GM18867 (cell line): ENCODE measurements at regions not wholly inside any gene's neighbourhood (a gene's known extent, or its start where the extent isn't known, plus 50 kb on each side); places are given as distances from the start of the nearest gene placed in this dataset.
"Not testable (repeated sequence)": the region's sequence is repeated elsewhere in the genome, so short reads cannot be mapped to it uniquely, and the experiment has no call there.

Experiments used
- ATAC-seq: cut with Tn5 transposase; IDR thresholded peaks from one replicate; pipeline ENCODE4 v1.9.1; 2021; ENCODE audit warnings: mild to moderate bottlenecking, moderate library complexity; ENCODE audit not compliant: unreplicated experiment

DNA sequence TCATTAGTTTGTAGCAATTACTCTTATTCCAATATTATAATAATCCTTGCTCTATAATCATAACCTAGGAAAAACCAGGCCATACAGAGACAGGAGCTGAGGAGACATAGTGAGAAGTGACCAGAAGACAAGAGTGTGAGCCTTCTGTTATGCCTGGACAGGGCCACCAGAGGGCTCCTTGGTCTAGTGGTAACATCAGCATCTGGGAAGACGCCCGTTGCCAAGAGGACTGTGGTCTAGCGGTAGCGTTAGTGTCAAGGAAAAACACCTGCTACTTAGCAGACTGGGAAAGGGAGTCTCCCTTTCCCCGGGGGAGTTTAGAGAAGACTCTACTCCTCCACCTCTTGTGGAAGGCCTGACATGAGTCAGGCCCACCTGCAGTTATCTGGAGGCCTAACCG, 97.0 kb downstream of the F11 start:
- ATAC-seq, result not testable (repeated sequence)

DNA sequence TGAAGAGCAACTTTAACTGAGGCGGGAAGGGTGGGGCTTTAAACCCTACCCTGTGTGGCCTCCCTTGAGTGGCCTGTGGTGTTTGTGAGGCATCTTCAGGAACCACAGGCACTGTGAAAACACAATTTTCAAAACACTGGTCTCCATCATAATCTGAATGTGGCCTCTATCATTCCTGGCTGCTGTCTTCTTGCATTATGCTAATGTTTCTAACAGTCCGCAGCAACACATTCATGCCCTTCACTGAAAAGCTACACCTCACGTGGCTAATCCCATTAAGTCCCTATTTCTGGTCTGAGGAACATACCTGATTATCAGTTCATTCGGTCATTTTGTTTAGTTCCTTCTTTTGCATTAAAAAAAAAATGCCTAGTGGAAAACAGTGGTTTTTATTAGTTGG, 94.6 kb downstream of the F11 start:
- ATAC-seq, result no peak

DNA sequence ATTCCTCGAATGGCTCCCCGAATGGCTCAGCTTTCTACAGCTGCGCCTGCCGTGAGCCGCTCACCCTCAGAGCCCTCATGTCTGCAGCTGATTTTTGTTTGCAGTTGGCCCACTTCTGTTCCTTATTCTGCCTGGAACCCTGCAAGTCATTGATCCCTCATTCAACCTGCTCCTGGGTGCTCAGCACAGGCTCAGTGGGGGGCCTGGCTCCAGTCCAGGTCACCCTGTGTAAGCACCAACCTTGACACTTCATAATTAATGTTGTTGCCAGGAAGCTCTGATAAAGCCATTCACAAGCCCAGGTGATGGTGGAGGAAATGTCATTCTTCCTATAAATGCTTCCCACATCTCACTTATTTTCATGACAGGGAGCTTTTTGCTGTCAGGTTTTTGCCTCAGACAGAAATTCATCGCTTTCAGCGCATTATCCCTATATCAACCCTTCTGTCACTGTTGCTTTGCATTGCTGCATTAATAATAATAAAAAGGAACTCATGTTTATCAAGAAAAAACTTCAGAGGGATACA, 85.7 kb downstream of the F11 start:
- no peak for ATAC-seq

DNA sequence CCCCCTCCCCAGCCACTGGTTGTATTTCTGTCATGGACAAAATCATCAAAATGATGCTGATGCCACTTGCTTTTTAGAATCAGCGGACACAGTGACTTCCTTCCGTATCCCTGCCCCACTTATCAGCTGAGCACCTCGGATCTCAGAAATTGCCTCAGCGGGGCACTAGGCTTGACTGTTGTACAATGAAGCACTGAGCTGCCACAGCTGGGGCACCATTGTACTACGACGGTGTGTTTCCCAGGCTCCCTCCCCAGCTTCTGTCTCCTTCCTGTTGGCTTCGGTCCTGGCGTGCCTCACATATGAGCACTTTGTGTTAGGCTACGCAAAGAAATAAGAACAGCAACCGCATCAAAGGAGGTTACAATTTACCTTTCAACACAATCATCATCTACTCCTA, 82.4 kb downstream of the F11 start:
- no peak for ATAC-seq

DNA sequence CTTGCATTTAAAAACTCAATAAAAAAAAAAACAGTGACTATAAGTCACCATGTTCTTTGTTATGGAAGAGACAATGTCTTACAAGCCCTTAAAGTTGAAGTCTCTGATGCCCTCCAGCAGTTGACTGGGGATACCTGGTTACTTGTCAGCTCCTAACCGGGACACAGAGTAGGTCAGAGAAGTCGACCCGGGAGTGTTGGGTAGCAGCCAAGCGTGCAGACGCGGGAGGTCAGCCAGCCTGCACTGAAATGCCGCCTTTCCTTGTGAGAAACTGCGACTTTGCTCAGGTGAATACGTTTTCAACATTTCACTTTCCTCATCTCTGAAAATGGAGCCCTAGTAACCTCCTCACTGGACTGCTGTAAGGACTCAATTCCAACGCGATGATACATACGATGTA, 81.8 kb downstream of the F11 start:
- no peak for ATAC-seq

DNA sequence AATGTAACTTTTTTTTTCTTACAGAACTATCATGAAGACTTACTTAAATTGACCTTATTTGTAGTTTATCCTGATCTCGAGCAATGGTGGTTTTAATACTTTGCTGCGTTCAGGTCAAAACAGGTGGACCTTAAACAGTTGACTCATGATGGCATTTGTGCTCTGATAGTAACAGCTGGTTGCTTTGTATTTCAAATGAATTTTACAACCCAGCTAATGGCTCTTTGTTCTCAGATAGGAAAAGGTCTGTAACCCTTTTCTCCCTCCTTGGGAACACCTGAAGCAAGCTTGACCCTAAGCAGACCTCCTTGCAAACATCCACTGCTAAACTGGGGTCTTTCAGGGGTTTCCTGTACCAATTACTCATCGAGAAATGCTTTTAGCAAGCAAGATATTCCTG, 79.2 kb downstream of the F11 start:
- no peak for ATAC-seq

DNA sequence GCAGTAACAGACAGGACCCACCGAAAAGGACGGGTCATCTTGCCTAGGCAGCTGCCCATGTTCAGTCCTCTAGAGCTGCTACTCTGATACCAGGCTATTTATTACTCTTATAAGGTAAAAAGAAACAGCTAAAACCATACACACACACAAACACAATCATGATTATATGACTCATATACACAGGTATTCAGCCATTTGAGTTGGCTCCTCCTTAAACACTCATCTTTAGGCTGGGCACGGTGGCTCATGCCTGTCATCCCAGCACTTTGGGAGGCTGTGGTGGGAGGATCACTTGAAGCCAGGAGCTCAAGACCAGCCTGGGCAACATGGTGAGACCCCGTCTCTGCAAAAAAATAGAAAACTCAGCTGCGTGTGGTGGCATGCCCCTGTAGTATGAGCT, 76.6 kb downstream of the F11 start:
- no peak for ATAC-seq

DNA sequence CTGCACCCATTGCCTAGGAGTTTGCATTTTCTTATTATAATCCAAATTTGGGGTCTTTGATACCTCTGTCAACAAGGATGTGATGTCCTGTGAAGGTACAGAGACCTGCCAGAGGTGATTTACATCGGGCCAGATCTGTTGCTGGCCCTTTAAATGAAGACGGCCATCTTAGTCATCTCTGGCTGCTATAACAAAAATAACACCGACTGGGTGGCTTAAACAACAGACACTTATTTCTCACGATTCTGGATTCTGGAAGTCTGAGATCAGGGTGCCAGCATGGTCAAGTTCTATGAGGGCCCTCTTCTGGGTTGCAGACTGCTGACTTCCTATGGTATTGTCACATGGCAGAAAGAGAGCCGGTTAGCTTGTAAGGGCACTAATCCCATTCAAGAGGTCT, 75.7 kb downstream of the F11 start:
- no peak for ATAC-seq
